AG09309 (cell line): ENCODE measurements at regions not wholly inside any gene's neighbourhood (a gene's known extent, or its start where the extent isn't known, plus 50 kb on each side); places are given as distances from the start of the nearest gene placed in this dataset.
"Not testable (repeated sequence)": the region's sequence is repeated elsewhere in the genome, so short reads cannot be mapped to it uniquely, and the experiment has no call there.

Experiments used
- DNase-seq: peaks from one replicate; pipeline ENCODE4 v3.0.0-alpha.2; 2010; ENCODE audit warnings: low read depth
- H3K4me3 ChIP-seq: 2 replicates; pipeline ENCODE4 v1.5.1; 2011; ENCODE audit warnings: mild to moderate bottlenecking, low read depth, low read length, moderate library complexity; ENCODE audit not compliant: control insufficient read depth
- CTCF ChIP-seq: IDR thresholded peaks from 2 replicates; pipeline ENCODE4 v1.5.1; 2011; ENCODE audit warnings: mild to moderate bottlenecking, low read depth, low read length, inconsistent platforms; ENCODE audit not compliant: insufficient read depth, control insufficient read depth; ENCODE audit errors: missing control alignments

- peak; percentile 70 for DNase-seq
- TF ChIP-seq CTCF = no peak
- H3K4me3 ChIP-seq = no peak overlapping the region
These were observed 142.9 kb upstream of the KITLG start for GRCh38 chr12:88723219-88723618.

- H3K4me3 ChIP-seq = no peak overlapping the region
- TF ChIP-seq CTCF = no peak
- DNase-seq = no peak
These were observed 140.7 kb upstream of the KITLG start for GRCh38 chr12:88720785-88721650.

- no peak for TF ChIP-seq CTCF
- DNase-seq = no peak
- H3K4me3 ChIP-seq = no peak overlapping the region
These were observed 140.0 kb upstream of the KITLG start for GRCh38 chr12:88720231-88720630.

- H3K4me3 ChIP-seq = no peak overlapping the region
- no peak for TF ChIP-seq CTCF
- no peak for DNase-seq
These were observed 136.9 kb upstream of the KITLG start for GRCh38 chr12:88717188-88717587.

- no peak for DNase-seq
- no peak overlapping the region for H3K4me3 ChIP-seq
- no peak for TF ChIP-seq CTCF
These were observed 136.0 kb upstream of the KITLG start for GRCh38 chr12:88716240-88716639.

- no peak for DNase-seq
- no peak for TF ChIP-seq CTCF
- H3K4me3 ChIP-seq = no peak overlapping the region
These were observed 135.4 kb upstream of the KITLG start for GRCh38 chr12:88715673-88716072.

GRCh38 chr12:88714263-88714882, 134.1 kb upstream of the KITLG start:
- DNase-seq, H3K4me3 ChIP-seq: not testable (repeated sequence)
